ENCODE measurements at regions not wholly inside any gene's neighbourhood (a gene's known extent, or its start where the extent isn't known, plus 50 kb on each side); places are given as distances from the start of the nearest gene placed in this dataset.
"Not testable (repeated sequence)": the region's sequence is repeated elsewhere in the genome, so short reads cannot be mapped to it uniquely, and the experiment has no call there.

DNA sequence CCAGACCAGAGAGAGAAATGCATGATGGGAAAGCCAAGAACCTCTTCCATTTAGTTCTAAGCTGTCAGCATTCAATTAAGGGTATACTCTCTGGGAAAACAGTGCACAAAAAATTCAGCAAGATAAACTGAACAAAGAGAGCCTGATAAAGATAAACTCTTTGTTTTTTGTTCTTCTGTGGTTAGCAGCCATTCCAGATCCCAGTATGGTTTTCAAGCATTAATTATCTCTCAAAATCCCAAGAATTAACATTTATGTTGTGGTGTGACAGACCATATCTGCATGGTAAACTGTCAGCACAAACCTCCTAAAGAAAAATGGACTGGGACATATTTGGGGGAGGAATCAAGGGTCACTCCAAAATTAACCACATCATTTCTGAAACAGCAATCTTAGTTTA lies 124.0 kb upstream of the LRRN1 start:
- Mint-ChIP-seq H3K27ac (no peak overlapping the region), H3K27me3 (ENCODE audit: low read depth) (no peaks in the 10 kb centered on the region), H3K36me3 (ENCODE audit: low read depth) (no peaks in the 10 kb centered on the region), H3K4me3 (ENCODE audit: low read depth) (no peak overlapping the region), H3K9me3 (peaks cover 3% of the 10 kb centered on the region), H3K4me1 (ENCODE audit: low read depth) (no peaks in the 10 kb centered on the region)
- DNase-seq (ENCODE audit: low spot score): no peak
- intact Hi-C loops (cut with micrococcal nuclease): no loop called here

DNA sequence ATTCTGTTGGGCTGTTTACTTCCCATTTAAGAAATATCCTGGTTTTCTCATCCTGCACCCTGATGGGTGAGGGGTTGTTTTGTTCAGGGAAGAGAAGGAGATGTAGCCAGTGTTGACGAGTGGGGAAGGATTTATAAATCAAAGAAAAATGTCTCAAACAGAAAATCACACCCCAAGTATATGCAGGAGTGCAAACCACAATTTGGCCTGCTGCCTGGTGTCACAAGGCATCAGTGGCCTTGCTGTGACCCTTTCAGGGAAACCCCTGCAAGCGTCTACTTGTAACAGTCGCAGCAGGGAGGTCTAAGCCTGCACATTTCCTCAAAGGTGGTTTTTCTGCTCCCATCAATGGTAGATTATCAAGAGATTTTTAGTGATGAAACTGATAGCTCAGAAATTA lies 132.6 kb upstream of the LRRN1 start:
- Mint-ChIP-seq H3K4me1 (ENCODE audit: low read depth) (no peaks in the 10 kb centered on the region), H3K4me3 (ENCODE audit: low read depth) (no peak overlapping the region), H3K36me3 (ENCODE audit: low read depth) (no peaks in the 10 kb centered on the region), H3K27me3 (ENCODE audit: low read depth) (no peaks in the 10 kb centered on the region), H3K27ac (no peak overlapping the region), H3K9me3 (peaks cover 3% of the 10 kb centered on the region)
- intact Hi-C loops (cut with micrococcal nuclease): no loop called here
- no peak for DNase-seq (ENCODE audit: low spot score)

DNA sequence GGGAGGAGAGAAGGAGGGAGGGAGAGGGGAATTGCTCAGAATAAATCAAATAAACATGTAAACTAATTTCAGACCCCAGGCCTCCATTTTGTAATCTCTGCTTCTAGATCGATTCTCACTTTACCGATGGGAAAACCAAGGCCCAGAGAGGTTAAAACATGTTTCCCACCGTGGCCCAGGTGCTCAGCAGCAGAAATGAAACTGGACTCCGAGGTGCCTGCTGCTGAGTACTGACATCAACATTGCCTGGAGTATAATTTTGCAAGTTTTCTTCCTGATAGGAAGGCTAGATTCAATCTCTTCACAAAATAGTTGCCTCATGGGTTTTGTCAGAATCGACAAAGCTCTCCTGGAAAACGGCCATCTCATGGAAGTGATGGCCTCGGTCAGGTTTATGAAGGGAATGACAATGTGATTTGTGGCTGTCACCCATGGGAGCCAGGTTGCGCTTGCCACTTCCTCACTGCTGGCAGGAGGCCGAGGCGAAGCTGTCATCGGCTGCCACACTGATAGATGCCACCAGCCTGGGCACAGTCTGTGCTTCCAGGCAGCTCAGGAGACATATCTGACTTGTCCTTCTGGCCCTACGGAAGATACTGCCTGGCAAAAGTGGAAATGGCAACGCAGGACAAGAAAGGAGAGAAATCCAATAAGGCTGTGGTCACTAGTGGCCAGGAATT lies 133.1 kb upstream of the LRRN1 start:
- Mint-ChIP-seq H3K4me3 (ENCODE audit: low read depth) (no peak overlapping the region), H3K36me3 (ENCODE audit: low read depth) (no peaks in the 10 kb centered on the region), H3K9me3 (peaks cover 3% of the 10 kb centered on the region), H3K27me3 (ENCODE audit: low read depth) (no peaks in the 10 kb centered on the region), H3K27ac (no peak overlapping the region), H3K4me1 (ENCODE audit: low read depth) (no peaks in the 10 kb centered on the region)
- DNase-seq (ENCODE audit: low spot score): no peak
- intact Hi-C loops (cut with micrococcal nuclease): no loop called here

DNA sequence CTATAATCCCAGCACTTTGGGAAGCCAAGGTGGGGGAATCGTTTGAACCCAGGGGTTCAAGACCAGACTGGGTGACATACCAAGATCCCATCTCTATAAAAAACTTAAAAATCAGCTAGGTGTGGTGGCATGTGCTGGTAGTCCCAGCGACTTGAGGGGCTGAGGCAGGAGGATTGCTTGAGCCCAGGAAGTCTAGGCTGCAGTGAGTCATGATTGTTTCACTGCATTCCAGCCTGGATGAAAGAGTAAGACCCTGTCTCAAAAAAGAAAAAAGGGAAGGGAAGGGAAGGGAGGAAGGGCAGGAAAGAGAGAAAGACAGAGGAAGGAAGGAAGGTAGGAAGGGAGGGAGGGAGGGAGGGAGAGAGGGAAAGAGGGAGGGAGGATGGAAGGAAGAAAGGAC lies 133.7 kb upstream of the LRRN1 start:
- no peak overlapping the region for H3K27ac Mint-ChIP-seq
- DNase-seq (ENCODE audit: low spot score): no peak
- H3K27me3 Mint-ChIP-seq (ENCODE audit: low read depth): no peaks in the 10 kb centered on the region
- no peaks in the 10 kb centered on the region for H3K4me1 Mint-ChIP-seq (ENCODE audit: low read depth)
- no peaks in the 10 kb centered on the region for H3K9me3 Mint-ChIP-seq
- H3K4me3 Mint-ChIP-seq (ENCODE audit: low read depth): no peak overlapping the region
- H3K36me3 Mint-ChIP-seq (ENCODE audit: low read depth): no peaks in the 10 kb centered on the region
- intact Hi-C loops (cut with micrococcal nuclease): no loop called here

- DNase-seq (ENCODE audit: low spot score): no peak
- intact Hi-C loops (cut with micrococcal nuclease): no loop called here
- no peaks in the 10 kb centered on the region for H3K36me3 Mint-ChIP-seq (ENCODE audit: low read depth)
- H3K4me3 Mint-ChIP-seq (ENCODE audit: low read depth): no peak overlapping the region
- H3K4me1 Mint-ChIP-seq (ENCODE audit: low read depth): no peaks in the 10 kb centered on the region
- no peak overlapping the region for H3K27ac Mint-ChIP-seq
- no peaks in the 10 kb centered on the region for H3K27me3 Mint-ChIP-seq (ENCODE audit: low read depth)
- no peaks in the 10 kb centered on the region for H3K9me3 Mint-ChIP-seq
Measured at GRCh38 chr3:3664935-3665334, 134.3 kb upstream of the LRRN1 start.

DNA sequence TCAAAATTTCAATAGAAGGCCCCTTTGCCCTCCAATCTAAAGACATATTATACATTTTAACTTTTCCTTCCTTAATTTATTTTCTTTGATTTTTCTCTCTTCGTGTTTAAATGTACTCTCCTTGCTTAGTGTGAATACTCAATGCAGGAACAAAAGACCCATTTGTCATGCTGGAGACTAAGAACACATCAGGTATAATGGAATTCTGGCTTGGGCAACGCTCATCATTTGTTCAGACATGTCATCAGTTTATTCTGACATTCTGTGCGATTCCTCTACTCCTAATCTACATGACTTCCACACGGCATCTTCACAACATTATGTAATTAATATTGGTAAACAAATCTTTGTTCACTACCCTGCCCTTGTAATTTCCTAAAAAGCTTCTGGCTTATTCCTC lies 136.6 kb upstream of the LRRN1 start:
- H3K9me3 Mint-ChIP-seq: no peaks in the 10 kb centered on the region
- H3K4me3 Mint-ChIP-seq (ENCODE audit: low read depth): no peak overlapping the region
- H3K27ac Mint-ChIP-seq: no peak overlapping the region
- no peaks in the 10 kb centered on the region for H3K36me3 Mint-ChIP-seq (ENCODE audit: low read depth)
- no peaks in the 10 kb centered on the region for H3K4me1 Mint-ChIP-seq (ENCODE audit: low read depth)
- intact Hi-C loops (cut with micrococcal nuclease): no loop called here
- DNase-seq (ENCODE audit: low spot score): no peak
- H3K27me3 Mint-ChIP-seq (ENCODE audit: low read depth): no peaks in the 10 kb centered on the region

DNA sequence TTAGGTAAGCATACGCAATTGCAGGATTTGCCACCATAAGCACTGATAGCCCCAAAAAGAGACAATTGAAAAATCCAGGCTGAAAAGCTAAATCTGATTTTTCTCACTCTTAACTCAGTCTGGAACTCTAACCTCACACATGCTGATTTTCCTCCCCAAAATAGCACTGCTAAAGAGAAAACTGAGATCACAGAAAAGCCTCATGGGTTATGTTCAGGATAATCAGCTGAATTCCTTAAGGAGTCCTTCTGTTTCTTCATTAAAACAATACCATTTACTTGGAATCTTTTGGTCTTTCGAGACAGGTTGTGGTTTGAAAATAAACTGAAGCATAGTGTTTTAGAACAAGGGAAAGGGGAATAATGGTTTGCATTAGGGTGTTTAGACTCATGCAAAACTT lies 144.3 kb upstream of the LRRN1 start:
- no peaks in the 10 kb centered on the region for H3K4me1 Mint-ChIP-seq (ENCODE audit: low read depth)

DNA sequence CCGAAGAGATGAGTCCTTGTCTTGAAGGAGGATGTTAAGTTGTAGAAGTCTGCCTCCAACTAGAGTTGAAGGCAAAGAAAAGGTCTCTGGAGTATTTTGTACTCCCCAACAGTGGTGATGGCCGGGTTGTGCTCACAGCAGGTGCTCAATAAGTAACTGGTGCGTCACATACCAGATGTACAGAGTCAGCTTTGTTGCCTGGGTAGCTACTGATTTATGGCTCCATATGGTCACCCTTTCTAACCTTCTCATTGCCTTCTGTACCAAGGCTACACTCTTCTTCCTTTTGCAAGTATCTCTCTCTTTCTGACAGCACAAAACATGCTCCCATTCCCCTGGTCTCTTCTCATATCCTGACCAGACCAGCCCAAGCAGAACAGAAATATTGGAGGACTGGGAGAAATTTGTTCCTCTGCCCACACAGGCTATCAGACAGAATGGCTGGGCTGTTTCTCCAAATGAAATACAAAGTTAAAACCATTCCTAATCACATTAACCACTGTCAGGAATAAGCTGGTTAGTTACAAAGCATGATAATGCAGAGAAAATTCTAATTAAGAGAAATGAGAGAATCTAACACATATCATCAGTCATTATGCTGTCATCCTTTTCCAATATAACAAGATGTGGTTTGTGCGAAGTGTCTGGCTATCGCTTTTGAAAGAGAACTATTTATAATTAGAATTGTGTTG lies 150.1 kb upstream of the LRRN1 start:
- Mint-ChIP-seq H3K27me3 (ENCODE audit: low read depth) (no peaks in the 10 kb centered on the region), H3K4me3 (ENCODE audit: low read depth) (no peak overlapping the region), H3K4me1 (ENCODE audit: low read depth) (no peaks in the 10 kb centered on the region), H3K9me3 (no peaks in the 10 kb centered on the region), H3K27ac (no peak overlapping the region), H3K36me3 (ENCODE audit: low read depth) (no peaks in the 10 kb centered on the region)
- intact Hi-C loops (cut with micrococcal nuclease): no loop called here
- DNase-seq (ENCODE audit: low spot score): no peak

More for the DNA sequence above, 144.3 kb upstream of the LRRN1 start:
- DNase-seq (ENCODE audit: low spot score): no peak
- H3K4me3 Mint-ChIP-seq (ENCODE audit: low read depth): no peak overlapping the region
- intact Hi-C loops (cut with micrococcal nuclease): no loop called here
- H3K36me3 Mint-ChIP-seq (ENCODE audit: low read depth): no peaks in the 10 kb centered on the region
- H3K27me3 Mint-ChIP-seq (ENCODE audit: low read depth): no peaks in the 10 kb centered on the region
- no peaks in the 10 kb centered on the region for H3K9me3 Mint-ChIP-seq
- H3K27ac Mint-ChIP-seq: no peak overlapping the region

DNA sequence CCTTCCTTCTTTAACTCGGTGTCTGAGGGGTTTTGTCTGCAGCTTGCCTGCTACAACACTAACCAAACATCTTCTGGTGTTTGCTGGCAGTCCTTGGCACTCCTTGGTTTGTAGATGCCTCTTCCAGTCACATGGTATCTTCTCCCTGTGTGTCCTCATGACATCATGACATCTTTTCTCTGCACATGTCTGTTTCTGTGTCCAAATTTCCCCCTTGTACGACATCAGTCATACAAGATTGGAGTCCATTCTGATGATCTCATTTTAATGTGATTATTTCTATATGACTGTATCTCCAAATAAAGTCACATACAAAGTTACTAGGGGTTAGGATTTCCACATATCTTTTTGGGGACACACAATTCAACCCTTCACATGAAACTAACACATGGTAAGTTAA lies 152.3 kb upstream of the LRRN1 start:
- no peaks in the 10 kb centered on the region for H3K9me3 Mint-ChIP-seq
- no peak for DNase-seq (ENCODE audit: low spot score)
- no peaks in the 10 kb centered on the region for H3K36me3 Mint-ChIP-seq (ENCODE audit: low read depth)
- H3K27ac Mint-ChIP-seq: no peak overlapping the region
- intact Hi-C loops (cut with micrococcal nuclease): no loop called here
- no peak overlapping the region for H3K4me3 Mint-ChIP-seq (ENCODE audit: low read depth)
- H3K27me3 Mint-ChIP-seq (ENCODE audit: low read depth): no peaks in the 10 kb centered on the region
- no peaks in the 10 kb centered on the region for H3K4me1 Mint-ChIP-seq (ENCODE audit: low read depth)

- H3K27ac Mint-ChIP-seq; H3K36me3 Mint-ChIP-seq (ENCODE audit: low read depth); H3K4me1 Mint-ChIP-seq (ENCODE audit: low read depth); intact Hi-C loops (cut with micrococcal nuclease); H3K27me3 Mint-ChIP-seq (ENCODE audit: low read depth); DNase-seq (ENCODE audit: low spot score); H3K4me3 Mint-ChIP-seq (ENCODE audit: low read depth); H3K9me3 Mint-ChIP-seq: not testable (repeated sequence)
Measured at GRCh38 chr3:3646103-3646844, 153.0 kb upstream of the LRRN1 start.

- no peaks in the 10 kb centered on the region for H3K27me3 Mint-ChIP-seq (ENCODE audit: low read depth)
- intact Hi-C loops (cut with micrococcal nuclease): no loop called here
- no peaks in the 10 kb centered on the region for H3K36me3 Mint-ChIP-seq (ENCODE audit: low read depth)
- no peak for DNase-seq (ENCODE audit: low spot score)
- no peaks in the 10 kb centered on the region for H3K9me3 Mint-ChIP-seq
- H3K4me1 Mint-ChIP-seq (ENCODE audit: low read depth): no peaks in the 10 kb centered on the region
- no peak overlapping the region for H3K27ac Mint-ChIP-seq
- no peak overlapping the region for H3K4me3 Mint-ChIP-seq (ENCODE audit: low read depth)
Measured at GRCh38 chr3:3641877-3642455, 157.3 kb upstream of the LRRN1 start.

DNA sequence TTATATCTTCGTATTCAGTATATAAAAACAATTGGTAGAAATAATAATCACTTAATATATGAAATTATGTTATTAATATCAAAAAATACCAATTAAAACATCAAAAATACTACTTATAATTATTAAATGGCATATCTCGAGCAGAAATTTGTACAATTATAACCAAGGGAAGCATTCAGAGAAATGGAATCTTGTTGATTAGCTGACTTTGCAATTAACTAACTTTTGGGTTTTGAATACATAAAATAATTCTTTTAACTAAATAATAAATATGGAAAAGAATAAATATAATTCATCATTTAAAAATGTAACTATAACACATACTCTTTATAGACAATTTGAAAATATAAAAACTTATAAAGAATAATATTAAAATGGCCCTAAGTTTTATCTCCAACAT lies 160.2 kb upstream of the LRRN1 start:
- Mint-ChIP-seq H3K4me1 (ENCODE audit: low read depth) (no peaks in the 10 kb centered on the region), H3K36me3 (ENCODE audit: low read depth) (no peaks in the 10 kb centered on the region), H3K27ac (no peak overlapping the region), H3K27me3 (ENCODE audit: low read depth) (no peaks in the 10 kb centered on the region), H3K9me3 (no peaks in the 10 kb centered on the region), H3K4me3 (ENCODE audit: low read depth) (no peak overlapping the region)
- DNase-seq (ENCODE audit: low spot score): no peak
- intact Hi-C loops (cut with micrococcal nuclease): no loop called here

DNA sequence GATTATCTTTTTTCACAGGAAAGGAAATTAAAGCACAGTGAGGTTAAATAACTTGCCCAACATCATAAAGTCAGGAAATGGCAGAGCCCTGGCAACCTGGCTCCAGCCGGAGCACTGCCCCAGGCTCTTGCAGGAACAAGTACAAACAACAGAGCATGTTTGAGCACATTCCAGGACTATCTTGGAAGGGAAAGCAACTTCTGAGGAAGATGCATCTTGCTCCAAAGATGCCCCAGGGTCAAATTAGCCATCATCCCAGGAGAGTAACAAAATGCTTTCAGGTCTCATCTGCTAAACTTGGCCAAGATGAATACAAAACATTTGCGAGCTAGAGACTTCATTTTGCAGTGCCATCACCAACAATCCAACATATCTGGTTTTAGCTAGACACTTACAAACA lies 162.4 kb upstream of the LRRN1 start:
- no peaks in the 10 kb centered on the region for H3K36me3 Mint-ChIP-seq (ENCODE audit: low read depth)
- no peaks in the 10 kb centered on the region for H3K27me3 Mint-ChIP-seq (ENCODE audit: low read depth)
- DNase-seq (ENCODE audit: low spot score): no peak
- H3K27ac Mint-ChIP-seq: no peak overlapping the region
- intact Hi-C loops (cut with micrococcal nuclease): no loop called here
- no peaks in the 10 kb centered on the region for H3K4me1 Mint-ChIP-seq (ENCODE audit: low read depth)
- H3K4me3 Mint-ChIP-seq (ENCODE audit: low read depth): no peak overlapping the region
- no peaks in the 10 kb centered on the region for H3K9me3 Mint-ChIP-seq

All from activated T-helper 2 cell treated with anti-CD3 and anti-CD28 coated beads, Interferon-gamma antibody, Interleukin-2, Interleukin-4, amounts not matched to agents 10 μg/mL and 5 μg/mL and 100 μg/mL, durations not matched to agents 14 hours and 24 hours and 36 hours (primary cell).